ENCODE measurements at regions not wholly inside any gene's neighbourhood (a gene's known extent, or its start where the extent isn't known, plus 50 kb on each side); places are given as distances from the start of the nearest gene placed in this dataset.
"Not testable (repeated sequence)": the region's sequence is repeated elsewhere in the genome, so short reads cannot be mapped to it uniquely, and the experiment has no call there.

DNA sequence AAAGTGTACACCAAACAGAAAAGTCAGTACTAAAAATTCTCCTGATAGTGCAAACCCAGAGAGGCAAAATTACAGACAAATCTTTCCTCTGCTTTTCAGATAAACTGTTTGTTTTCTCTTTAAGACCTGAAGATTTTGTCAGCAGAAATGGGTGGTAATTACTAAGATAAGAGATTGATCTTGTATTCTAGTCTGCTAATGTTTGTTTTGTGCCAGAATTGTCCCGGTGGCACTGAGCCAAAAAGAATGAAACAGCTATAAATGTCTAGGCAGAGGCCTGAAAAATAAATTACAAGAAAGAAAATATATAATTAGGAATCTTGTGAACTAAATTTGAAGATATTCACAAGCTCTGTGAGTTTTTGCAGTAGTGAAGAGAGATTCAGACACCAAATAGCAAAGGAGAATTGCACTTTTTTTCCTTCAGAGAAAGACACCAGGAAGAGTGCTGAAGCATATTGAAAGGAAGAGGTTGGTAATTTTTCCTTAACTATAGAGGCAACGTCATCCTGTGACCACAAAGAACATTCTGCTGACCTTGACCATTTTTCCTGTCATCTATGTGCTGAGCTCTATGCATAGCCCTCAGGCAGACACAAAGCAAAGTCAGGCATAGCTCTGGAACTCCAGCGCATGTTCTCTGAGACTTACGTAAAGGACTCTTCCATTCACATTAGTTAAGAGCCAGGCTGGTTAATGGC lies 314.5 kb upstream of the RASGEF1B start:
- Histone ChIP-seq H3K9me3 (ENCODE audit: control insufficient read depth, low read length) (no peaks in the 10 kb centered on the region), H3K9ac (ENCODE audit: low read length) (no peak overlapping the region), H3K4me1 (ENCODE audit: control insufficient read depth, insufficient read depth, low read length) (no peaks in the 10 kb centered on the region), H3K36me3 (ENCODE audit: control insufficient read depth, insufficient read depth, low read length, severe bottlenecking) (no peaks in the 10 kb centered on the region), H3K27me3 (replicated peaks; ENCODE audit: control insufficient read depth, insufficient read depth, low read length) (no peaks in the 10 kb centered on the region), H3K4me3 (ENCODE audit: low read length) (no peak overlapping the region)
- DNase-seq (ENCODE audit: low read depth) = peak; percentile 13

- H3K9ac ChIP-seq (ENCODE audit: low read length) = no peak overlapping the region
- no peak overlapping the region for H3K4me3 ChIP-seq (ENCODE audit: low read length)
- no peaks in the 10 kb centered on the region for H3K4me1 ChIP-seq (ENCODE audit: control insufficient read depth, insufficient read depth, low read length)
- no peaks in the 10 kb centered on the region for H3K9me3 ChIP-seq (ENCODE audit: control insufficient read depth, low read length)
- no peaks in the 10 kb centered on the region for H3K27me3 ChIP-seq (replicated peaks; ENCODE audit: control insufficient read depth, insufficient read depth, low read length)
- H3K36me3 ChIP-seq (ENCODE audit: control insufficient read depth, insufficient read depth, low read length, severe bottlenecking) = no peaks in the 10 kb centered on the region
- no peak for DNase-seq (ENCODE audit: low read depth)
Measured at GRCh38 chr4:81785338-81785737, 313.6 kb upstream of the RASGEF1B start.

DNA sequence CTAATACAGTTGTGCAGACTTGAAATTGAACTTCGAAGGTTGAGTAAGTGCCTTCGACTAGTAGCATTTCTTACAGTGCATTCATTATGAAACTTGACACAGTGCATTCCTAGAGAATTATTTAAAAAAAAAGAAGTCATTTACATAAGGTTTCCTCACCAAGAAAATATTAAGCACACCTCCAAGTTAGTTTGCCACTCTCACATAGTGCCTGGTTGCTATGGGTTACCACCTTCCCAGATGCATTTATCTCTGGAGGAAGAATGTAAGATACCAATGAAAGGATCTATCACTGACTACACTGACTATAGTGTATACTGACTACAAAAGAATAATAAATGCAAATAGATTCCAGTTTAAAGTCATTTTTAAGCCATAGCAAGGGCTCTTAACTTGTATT lies 311.9 kb upstream of the RASGEF1B start:
- Histone ChIP-seq H3K9me3 (ENCODE audit: control insufficient read depth, low read length) (no peaks in the 10 kb centered on the region), H3K9ac (ENCODE audit: low read length) (no peak overlapping the region), H3K36me3 (ENCODE audit: control insufficient read depth, insufficient read depth, low read length, severe bottlenecking) (no peaks in the 10 kb centered on the region), H3K4me1 (ENCODE audit: control insufficient read depth, insufficient read depth, low read length) (no peaks in the 10 kb centered on the region), H3K27me3 (replicated peaks; ENCODE audit: control insufficient read depth, insufficient read depth, low read length) (no peaks in the 10 kb centered on the region), H3K4me3 (ENCODE audit: low read length) (no peak overlapping the region)
- no peak for DNase-seq (ENCODE audit: low read depth)

GRCh38 chr4:81781799-81782198 lies 310.1 kb upstream of the RASGEF1B start:
- H3K9me3 ChIP-seq (ENCODE audit: control insufficient read depth, low read length) = no peaks in the 10 kb centered on the region
- no peak overlapping the region for H3K9ac ChIP-seq (ENCODE audit: low read length)
- no peaks in the 10 kb centered on the region for H3K36me3 ChIP-seq (ENCODE audit: control insufficient read depth, insufficient read depth, low read length, severe bottlenecking)
- DNase-seq (ENCODE audit: low read depth) = no peak
- H3K4me3 ChIP-seq (ENCODE audit: low read length) = no peak overlapping the region
- H3K27me3 ChIP-seq (replicated peaks; ENCODE audit: control insufficient read depth, insufficient read depth, low read length) = no peaks in the 10 kb centered on the region
- no peaks in the 10 kb centered on the region for H3K4me1 ChIP-seq (ENCODE audit: control insufficient read depth, insufficient read depth, low read length)

DNA sequence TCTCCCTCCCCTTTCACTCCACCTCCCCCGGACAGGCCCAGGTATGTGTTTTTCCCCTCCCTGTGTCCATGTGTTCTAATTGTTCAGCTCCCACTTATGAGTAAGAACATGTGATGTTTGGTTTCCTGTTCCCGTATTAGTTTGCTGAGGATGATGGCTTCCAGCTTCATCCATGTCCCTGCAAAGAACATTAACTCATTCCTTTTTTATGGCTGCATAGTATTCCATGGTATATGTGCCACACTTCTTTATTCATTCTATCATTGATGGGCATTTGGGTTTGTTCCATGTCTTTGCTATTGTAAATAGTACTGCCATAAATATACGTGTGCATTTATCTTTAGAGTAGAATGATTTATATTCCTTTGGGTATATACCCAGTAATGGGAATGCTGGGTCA lies 306.0 kb upstream of the RASGEF1B start:
- not testable (repeated sequence) for H3K36me3 ChIP-seq (ENCODE audit: control insufficient read depth, insufficient read depth, low read length, severe bottlenecking); H3K27me3 ChIP-seq (replicated peaks; ENCODE audit: control insufficient read depth, insufficient read depth, low read length); DNase-seq (ENCODE audit: low read depth)

DNA sequence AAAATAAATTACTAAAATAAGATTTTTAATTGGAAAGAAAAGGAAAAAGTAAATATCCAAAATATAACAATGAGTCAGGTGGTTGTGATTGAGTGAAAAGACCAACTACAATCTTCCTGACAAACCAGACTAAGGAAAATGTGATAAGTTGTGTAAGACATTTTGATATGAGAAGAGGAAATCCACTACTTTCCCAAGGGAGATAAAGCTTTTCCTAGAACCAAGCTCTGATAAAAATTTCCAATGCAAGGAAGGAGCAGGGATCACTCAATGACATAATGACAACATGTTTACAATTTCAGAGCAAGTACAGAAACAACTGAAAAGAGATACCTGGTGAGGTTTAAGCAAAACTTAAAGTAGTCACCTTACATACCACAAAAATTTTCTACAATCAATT lies 305.1 kb upstream of the RASGEF1B start:
- Histone ChIP-seq H3K27me3 (replicated peaks; ENCODE audit: control insufficient read depth, insufficient read depth, low read length) (no peaks in the 10 kb centered on the region), H3K4me3 (ENCODE audit: low read length) (no peak overlapping the region), H3K4me1 (ENCODE audit: control insufficient read depth, insufficient read depth, low read length) (no peaks in the 10 kb centered on the region), H3K9me3 (ENCODE audit: control insufficient read depth, low read length) (no peaks in the 10 kb centered on the region), H3K9ac (ENCODE audit: low read length) (no peak overlapping the region), H3K36me3 (ENCODE audit: control insufficient read depth, insufficient read depth, low read length, severe bottlenecking) (no peaks in the 10 kb centered on the region)
- DNase-seq (ENCODE audit: low read depth) = no peak

More for the DNA sequence above, 306.0 kb upstream of the RASGEF1B start:
- H3K4me1 ChIP-seq (ENCODE audit: control insufficient read depth, insufficient read depth, low read length); H3K4me3 ChIP-seq (ENCODE audit: low read length); H3K9ac ChIP-seq (ENCODE audit: low read length); H3K9me3 ChIP-seq (ENCODE audit: control insufficient read depth, low read length): not testable (repeated sequence)

DNA sequence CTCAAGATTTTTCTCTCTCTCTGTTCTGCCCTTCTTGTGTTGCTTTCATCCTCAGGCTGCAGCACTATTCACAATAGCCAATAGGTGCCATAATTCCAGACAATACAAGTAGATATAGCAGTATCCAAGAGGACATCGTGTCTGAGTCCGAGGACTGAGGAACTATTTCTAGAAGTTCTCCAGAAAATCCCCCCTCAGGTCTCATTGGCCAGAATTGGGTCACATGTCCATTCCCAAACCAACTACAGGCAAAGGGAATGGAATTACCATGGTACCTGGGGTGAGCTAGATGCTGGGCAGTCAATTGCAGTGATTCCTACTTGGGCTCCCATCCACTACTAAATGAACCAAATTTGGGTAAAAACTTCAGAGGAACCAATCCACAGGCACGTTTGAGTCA lies 301.9 kb upstream of the RASGEF1B start:
- Histone ChIP-seq H3K9me3 (ENCODE audit: control insufficient read depth, low read length) (no peaks in the 10 kb centered on the region), H3K4me1 (ENCODE audit: control insufficient read depth, insufficient read depth, low read length) (no peaks in the 10 kb centered on the region), H3K36me3 (ENCODE audit: control insufficient read depth, insufficient read depth, low read length, severe bottlenecking) (no peaks in the 10 kb centered on the region), H3K27me3 (replicated peaks; ENCODE audit: control insufficient read depth, insufficient read depth, low read length) (no peaks in the 10 kb centered on the region), H3K4me3 (ENCODE audit: low read length) (no peak overlapping the region), H3K9ac (ENCODE audit: low read length) (no peak overlapping the region)
- DNase-seq (ENCODE audit: low read depth) = no peak

- Histone ChIP-seq H3K27me3 (replicated peaks; ENCODE audit: control insufficient read depth, insufficient read depth, low read length) (no peaks in the 10 kb centered on the region), H3K4me3 (ENCODE audit: low read length) (no peak overlapping the region), H3K4me1 (ENCODE audit: control insufficient read depth, insufficient read depth, low read length) (peaks cover 5% of the 10 kb centered on the region), H3K9ac (ENCODE audit: low read length) (no peak overlapping the region), H3K36me3 (ENCODE audit: control insufficient read depth, insufficient read depth, low read length, severe bottlenecking) (no peaks in the 10 kb centered on the region), H3K9me3 (ENCODE audit: control insufficient read depth, low read length) (no peaks in the 10 kb centered on the region)
- DNase-seq (ENCODE audit: low read depth) = no peak
Measured at GRCh38 chr4:81771721-81772120, 300.0 kb upstream of the RASGEF1B start.

GRCh38 chr4:81769244-81769643 lies 297.5 kb upstream of the RASGEF1B start:
- DNase-seq (ENCODE audit: low read depth) = no peak

GRCh38 chr4:81758574-81759264 lies 287.0 kb upstream of the RASGEF1B start:
- H3K9ac ChIP-seq (ENCODE audit: low read length) = peak overlapping the region; percentile 49
- no peak overlapping the region for H3K4me3 ChIP-seq (ENCODE audit: low read length)
- H3K27me3 ChIP-seq (replicated peaks; ENCODE audit: control insufficient read depth, insufficient read depth, low read length) = no peaks in the 10 kb centered on the region
- no peak for DNase-seq (ENCODE audit: low read depth)
- peaks cover 18% of the 10 kb centered on the region for H3K4me1 ChIP-seq (ENCODE audit: control insufficient read depth, insufficient read depth, low read length)
- no peaks in the 10 kb centered on the region for H3K36me3 ChIP-seq (ENCODE audit: control insufficient read depth, insufficient read depth, low read length, severe bottlenecking)
- no peaks in the 10 kb centered on the region for H3K9me3 ChIP-seq (ENCODE audit: control insufficient read depth, low read length)

More at GRCh38 chr4:81769244-81769643, 297.5 kb upstream of the RASGEF1B start:
- Histone ChIP-seq H3K36me3 (ENCODE audit: control insufficient read depth, insufficient read depth, low read length, severe bottlenecking) (no peaks in the 10 kb centered on the region), H3K27me3 (replicated peaks; ENCODE audit: control insufficient read depth, insufficient read depth, low read length) (no peaks in the 10 kb centered on the region), H3K9me3 (ENCODE audit: control insufficient read depth, low read length) (no peaks in the 10 kb centered on the region), H3K4me1 (ENCODE audit: control insufficient read depth, insufficient read depth, low read length) (peaks cover 5% of the 10 kb centered on the region), H3K4me3 (ENCODE audit: low read length) (no peak overlapping the region), H3K9ac (ENCODE audit: low read length) (no peak overlapping the region)

DNA sequence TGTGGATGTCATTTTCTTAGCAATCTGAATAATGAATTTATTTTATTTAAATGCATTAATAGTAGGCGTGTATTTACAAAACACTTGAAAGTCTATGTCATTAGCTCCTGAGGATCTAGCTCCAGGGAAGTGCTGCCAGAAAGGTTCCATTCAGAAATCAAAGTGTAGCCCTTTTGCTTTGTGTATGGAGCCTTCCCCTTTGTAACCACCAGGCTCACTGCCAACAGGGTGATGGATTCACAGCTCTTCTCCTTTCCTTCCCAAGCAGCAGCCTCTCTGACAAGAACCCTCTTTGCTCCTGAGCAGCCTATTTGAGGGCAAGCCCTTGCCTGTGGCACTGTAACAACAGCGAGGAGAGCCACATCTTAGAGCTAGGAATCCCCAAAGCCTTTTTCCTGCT lies 286.0 kb upstream of the RASGEF1B start:
- Histone ChIP-seq H3K9ac (ENCODE audit: low read length) (peak overlapping the region; percentile 49), H3K4me1 (ENCODE audit: control insufficient read depth, insufficient read depth, low read length) (peaks cover 18% of the 10 kb centered on the region), H3K36me3 (ENCODE audit: control insufficient read depth, insufficient read depth, low read length, severe bottlenecking) (no peaks in the 10 kb centered on the region), H3K4me3 (ENCODE audit: low read length) (no peak overlapping the region), H3K27me3 (replicated peaks; ENCODE audit: control insufficient read depth, insufficient read depth, low read length) (no peaks in the 10 kb centered on the region), H3K9me3 (ENCODE audit: control insufficient read depth, low read length) (no peaks in the 10 kb centered on the region)
- DNase-seq (ENCODE audit: low read depth) = no peak

Measured in adipocyte (in vitro differentiated cells).